SK-N-SH (cell line): ENCODE measurements at regions not wholly inside any gene's neighbourhood (a gene's known extent, or its start where the extent isn't known, plus 50 kb on each side); places are given as distances from the start of the nearest gene placed in this dataset.

Experiments used
- CTCF ChIA-PET: fragments of 300-600, 350-600 bp; formaldehyde crosslinking; extraction: SDS; loops from one replicate; lab custom pipeline; 2021; lab: Yijun Ruan, JAX
- POLR2A ChIA-PET: fragments of 350-600 bp; sonication (Branson Sonifier 250); formaldehyde crosslinking; extraction: SDS; loops from one replicate; lab custom pipeline; 2020; ENCODE audit warnings: antibody characterized with exemption, inconsistent platforms; lab: Yijun Ruan, JAX
- DNase-seq: peaks from one replicate; pipeline ENCODE4 v3.0.0; 2012
- H2AFZ ChIP-seq: fragments of 200-600 bp; sonication (generic); 2 replicates; pipeline ENCODE4 v1.8.1; 2016; ENCODE audit warnings: antibody characterized with exemption, mild to moderate bottlenecking, low read depth
- H3F3A ChIP-seq: fragments of 200-600 bp; sonication (generic); replicated peaks from 2 replicates; pipeline ENCODE3; 2016; ENCODE audit warnings: antibody characterized with exemption, mild to moderate bottlenecking; ENCODE audit not compliant: insufficient read depth
- H3K27ac ChIP-seq, 2 experiments: fragments of 200-500 bp in 1 of 2; fragments of 200-600 bp in 1 of 2; sonication (Bioruptor generic) in 1 of 2; sonication (generic), shearing (Covaris generic) in 1 of 2; 2 replicates each; pipeline versions ENCODE4 v1.5.1 to v1.6.1; 2014 to 2016; ENCODE audit warnings: low read depth in 2 of 2, inconsistent platforms in 1 of 2, low read length in 1 of 2, mild to moderate bottlenecking in 1 of 2, mixed read lengths in 1 of 2
- H3K27me3 ChIP-seq: fragments of 200-600 bp; sonication (generic), shearing (Covaris generic); 2 replicates; pipeline ENCODE4 v1.6.1; 2016; ENCODE audit warnings: mixed run types; ENCODE audit not compliant: insufficient read depth
- H3K36me3 ChIP-seq, 2 experiments: fragments of 200-500 bp in 1 of 2; fragments of 200-600 bp in 1 of 2; sonication (Bioruptor generic) in 1 of 2; sonication (generic) in 1 of 2; replicated peaks in 1 of 2; 2 replicates each; pipeline versions ENCODE3 to v1.5.1; 2014 to 2016; ENCODE audit warnings: low read length in 1 of 2, mild to moderate bottlenecking in 1 of 2; ENCODE audit not compliant: insufficient read depth in 2 of 2, control insufficient read depth in 1 of 2
- H3K4me1 ChIP-seq, 2 experiments: fragments of 200-500 bp in 1 of 2; fragments of 200-600 bp in 1 of 2; sonication (Bioruptor generic) in 1 of 2; sonication (generic), shearing (Covaris generic) in 1 of 2; 2 replicates each; pipeline versions ENCODE4 v1.5.1 to v1.6.1; 2014 to 2016; ENCODE audit warnings: low read depth in 1 of 2, low read length in 1 of 2, mixed run types in 1 of 2; ENCODE audit not compliant: insufficient read depth in 2 of 2, control insufficient read depth in 1 of 2
- H3K4me2 ChIP-seq: fragments of 200-600 bp; sonication (generic), shearing (Covaris generic); 2 replicates; pipeline ENCODE4 v1.6.1; 2017; ENCODE audit warnings: mixed run types
- H3K4me3 ChIP-seq, 2 experiments: fragments of 200-500 bp in 1 of 2; fragments of 200-600 bp in 1 of 2; sonication (Bioruptor generic) in 1 of 2; sonication (generic), shearing (Covaris generic) in 1 of 2; 2 replicates each; pipeline versions ENCODE4 v1.5.1 to v1.8.1; 2014 to 2016; ENCODE audit warnings: low read depth in 2 of 2, inconsistent platforms in 1 of 2, low read length in 1 of 2, mild to moderate bottlenecking in 1 of 2, mixed read lengths in 1 of 2, moderate library complexity in 1 of 2
- H3K79me2 ChIP-seq: fragments of 200-600 bp; sonication (generic); 2 replicates; pipeline ENCODE4 v1.8.1; 2017; ENCODE audit warnings: mild to moderate bottlenecking; ENCODE audit not compliant: insufficient read depth
- H3K9ac ChIP-seq: fragments of 200-600 bp; sonication (generic); 2 replicates; pipeline ENCODE4 v1.6.1; 2017; ENCODE audit warnings: mixed run types
- H3K9me2 ChIP-seq: fragments of 200-600 bp; sonication (generic); 2 replicates; pipeline ENCODE4 v1.6.1; 2017; ENCODE audit warnings: mixed run types
- H3K9me3 ChIP-seq: fragments of 200-600 bp; sonication (generic); 2 replicates; pipeline ENCODE4 v1.6.1; 2017; ENCODE audit warnings: mixed run types, mild to moderate bottlenecking, moderate library complexity
- H4K20me1 ChIP-seq: fragments of 200-600 bp; sonication (generic); 2 replicates; pipeline ENCODE4 v1.6.1; 2017; ENCODE audit warnings: mild to moderate bottlenecking, mixed run types; ENCODE audit not compliant: insufficient read depth
- CHD2 ChIP-seq: fragments of 150-350 bp; IDR thresholded peaks from 2 replicates; pipeline ENCODE4 v1.6.1; 2018; ENCODE audit warnings: low read length; ENCODE audit not compliant: partially characterized antibody
- EP300 ChIP-seq, 2 experiments: IDR thresholded peaks; 2 replicates each; pipeline versions ENCODE4 v1.4.0 to v1.6.1; 2012; ENCODE audit warnings: borderline replicate concordance in 1 of 2, low read depth in 1 of 2, low read length in 1 of 2
- FOSL2 ChIP-seq: IDR thresholded peaks from 2 replicates; pipeline ENCODE4 v1.4.0; 2012; ENCODE audit warnings: low read depth, mild to moderate bottlenecking, moderate library complexity, borderline replicate concordance
- GABPA ChIP-seq: IDR thresholded peaks from 2 replicates; pipeline ENCODE4 v1.4.0; 2012; ENCODE audit warnings: low read depth, mild to moderate bottlenecking
- GATA2 ChIP-seq: sonication (generic); formaldehyde crosslinking; IDR thresholded peaks from 2 replicates; pipeline ENCODE4 v1.5.0; 2020; ENCODE audit warnings: mild to moderate bottlenecking, missing genetic modification reagents
- JUND ChIP-seq: IDR thresholded peaks from 2 replicates; pipeline ENCODE4 v1.4.0; 2012
- MAX ChIP-seq: IDR thresholded peaks from 2 replicates; pipeline ENCODE4 v1.4.0; 2012; ENCODE audit warnings: low read depth
- MEF2A ChIP-seq: IDR thresholded peaks from 2 replicates; pipeline ENCODE4 v1.4.0; 2012; ENCODE audit warnings: low read depth, borderline replicate concordance
- POLR2AphosphoS5 ChIP-seq: IDR thresholded peaks from 2 replicates; pipeline ENCODE4 v1.6.1; 2012; ENCODE audit warnings: low read depth, low read length
- RXRA ChIP-seq: IDR thresholded peaks from 2 replicates; pipeline ENCODE4 v1.4.0; 2012; ENCODE audit warnings: low read depth, mild to moderate bottlenecking, borderline replicate concordance
- SIN3A ChIP-seq: IDR thresholded peaks from 2 replicates; pipeline ENCODE4 v1.6.1; 2012; ENCODE audit warnings: low read depth, mild to moderate bottlenecking, low read length, moderate library complexity, borderline replicate concordance
- SMC3 ChIP-seq: IDR thresholded peaks from 2 replicates; pipeline ENCODE4 v1.6.1; 2012; ENCODE audit warnings: low read depth, low read length, improper control_type of control experiment
- TAF1 ChIP-seq: IDR thresholded peaks from 2 replicates; pipeline ENCODE4 v1.6.1; 2012; ENCODE audit warnings: low read depth, mild to moderate bottlenecking, low read length, moderate library complexity, borderline replicate concordance
- TCF12 ChIP-seq: IDR thresholded peaks from 2 replicates; pipeline ENCODE4 v1.4.0; 2012
- USF2 ChIP-seq: fragments of 150-350 bp; IDR thresholded peaks from 2 replicates; pipeline ENCODE4 v1.6.1; 2017; ENCODE audit warnings: antibody characterized with exemption, low read length, low read depth, borderline replicate concordance
- YY1 ChIP-seq: IDR thresholded peaks from 2 replicates; pipeline ENCODE4 v1.4.0; 2012; ENCODE audit warnings: low read depth, mild to moderate bottlenecking
- WGBS: methylation state at CpG from one replicate; pipeline ENCODE4 v1.1.6; 2017; ENCODE audit warnings: low lambda C conversion rate; 5-methylcytosine and 5-hydroxymethylcytosine counted together
- TF ChIP-seq, protein P1 (sequence below): fragments of 200-600 bp; sonication (generic); IDR thresholded peaks from 2 replicates; pipeline ENCODE4 v1.6.1; 2017; ENCODE audit warnings: antibody characterized with exemption, mild to moderate bottlenecking, moderate library complexity

DNA sequence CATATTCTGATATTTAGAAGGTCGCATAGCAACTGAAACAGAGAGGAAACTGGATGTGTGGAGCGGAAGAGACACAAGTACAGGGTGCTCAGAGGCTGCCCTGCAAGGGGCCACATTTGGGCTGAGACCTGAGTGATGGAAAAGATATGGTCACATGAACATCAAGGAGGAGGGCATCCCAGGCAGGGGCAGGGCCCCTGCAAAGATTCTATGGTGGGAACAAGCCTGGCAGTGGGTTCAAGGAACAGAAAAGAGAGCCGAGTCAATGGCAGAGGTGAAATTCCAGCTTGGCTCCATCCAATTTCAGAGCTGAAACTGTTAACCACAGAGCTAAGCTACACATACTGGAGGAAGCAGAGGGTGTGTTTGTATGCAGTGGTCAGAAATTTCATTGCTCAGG lies 227.7 kb downstream of the PRDM2 start:
- 3% methylated on average over 3 of the region's 3 CpGs for WGBS
- CTCF ChIA-PET: interaction anchor here (1.3 kb wide), 1 partner anchor 32 kb away, joined by 3 read pairs; no protein-coding TSS in a partner anchor
- POLR2A ChIA-PET: no interaction called here

GRCh38 chr1:13929313-13929712 lies 229.3 kb downstream of the PRDM2 start:
- ChIA-PET POLR2A (no interaction called here), CTCF (interaction anchor here (0.7 kb wide), 1 partner anchor 20 kb away, joined by 3 read pairs; no protein-coding TSS in a partner anchor)
- H3K4me2 ChIP-seq: no peak overlapping the region
- H3K4me1 ChIP-seq: no peaks in the 10 kb centered on the region
- no peaks in the 10 kb centered on the region for H3K9me2 ChIP-seq
- H3K27me3 ChIP-seq: no peaks in the 10 kb centered on the region
- DNase-seq: no peak
- no peak overlapping the region for H3K9ac ChIP-seq
- no peak overlapping the region for H3K27ac ChIP-seq
- no peak overlapping the region for H3K4me3 ChIP-seq
- no peaks in the 10 kb centered on the region for H3K9me3 ChIP-seq
- TF ChIP-seq TCF12: no peak
- TF ChIP-seq, protein P1, sequence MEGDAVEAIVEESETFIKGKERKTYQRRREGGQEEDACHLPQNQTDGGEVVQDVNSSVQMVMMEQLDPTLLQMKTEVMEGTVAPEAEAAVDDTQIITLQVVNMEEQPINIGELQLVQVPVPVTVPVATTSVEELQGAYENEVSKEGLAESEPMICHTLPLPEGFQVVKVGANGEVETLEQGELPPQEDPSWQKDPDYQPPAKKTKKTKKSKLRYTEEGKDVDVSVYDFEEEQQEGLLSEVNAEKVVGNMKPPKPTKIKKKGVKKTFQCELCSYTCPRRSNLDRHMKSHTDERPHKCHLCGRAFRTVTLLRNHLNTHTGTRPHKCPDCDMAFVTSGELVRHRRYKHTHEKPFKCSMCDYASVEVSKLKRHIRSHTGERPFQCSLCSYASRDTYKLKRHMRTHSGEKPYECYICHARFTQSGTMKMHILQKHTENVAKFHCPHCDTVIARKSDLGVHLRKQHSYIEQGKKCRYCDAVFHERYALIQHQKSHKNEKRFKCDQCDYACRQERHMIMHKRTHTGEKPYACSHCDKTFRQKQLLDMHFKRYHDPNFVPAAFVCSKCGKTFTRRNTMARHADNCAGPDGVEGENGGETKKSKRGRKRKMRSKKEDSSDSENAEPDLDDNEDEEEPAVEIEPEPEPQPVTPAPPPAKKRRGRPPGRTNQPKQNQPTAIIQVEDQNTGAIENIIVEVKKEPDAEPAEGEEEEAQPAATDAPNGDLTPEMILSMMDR: no peak
- TF ChIP-seq JUND: no peak
- no peak for TF ChIP-seq CHD2
- no peak for TF ChIP-seq MAX
- no peak for TF ChIP-seq YY1
- no peak for TF ChIP-seq GATA2 (CRISPR knock-in tag)
- no peak for TF ChIP-seq FOSL2
- no peak for TF ChIP-seq GABPA
- no peak for TF ChIP-seq SIN3A
- TF ChIP-seq EP300 (IDR thresholded peaks at IDR 0.05; ENCODE audit: borderline replicate concordance in 1 of 2, low read depth in 1 of 2, low read length in 1 of 2): no peak
- TF ChIP-seq POLR2AphosphoS5: no peak
- no peak for TF ChIP-seq USF2
- no peak for TF ChIP-seq SMC3
- TF ChIP-seq RXRA: no peak
- no peaks in the 10 kb centered on the region for H3F3A ChIP-seq
- no peak overlapping the region for H2AFZ ChIP-seq
- H3K79me2 ChIP-seq: no peaks in the 10 kb centered on the region
- no peaks in the 10 kb centered on the region for H3K36me3 ChIP-seq
- 10% methylated on average over 5 of the region's 5 CpGs for WGBS
- H4K20me1 ChIP-seq: no peaks in the 10 kb centered on the region

More for the DNA sequence above, 227.7 kb downstream of the PRDM2 start:
- no peaks in the 10 kb centered on the region for H3K9me2 ChIP-seq
- H3K9ac ChIP-seq: no peak overlapping the region
- no peak overlapping the region for H3K27ac ChIP-seq
- H3K4me1 ChIP-seq: no peaks in the 10 kb centered on the region
- H3K27me3 ChIP-seq: no peaks in the 10 kb centered on the region
- H3K4me3 ChIP-seq: no peak overlapping the region
- H3K79me2 ChIP-seq: no peaks in the 10 kb centered on the region
- no peak overlapping the region for H3K4me2 ChIP-seq
- TF ChIP-seq MAX (no peak), MEF2A (no peak), EP300 (IDR thresholded peaks at IDR 0.05; ENCODE audit: borderline replicate concordance in 1 of 2, low read depth in 1 of 2, low read length in 1 of 2) (no peak), TAF1 (no peak)
- H3K9me3 ChIP-seq: no peaks in the 10 kb centered on the region
- no peak overlapping the region for H2AFZ ChIP-seq
- no peaks in the 10 kb centered on the region for H4K20me1 ChIP-seq
- no peak for DNase-seq
- H3K36me3 ChIP-seq: no peaks in the 10 kb centered on the region
- no peaks in the 10 kb centered on the region for H3F3A ChIP-seq
